C4-2B (cell line): ENCODE measurements at regions not wholly inside any gene's neighbourhood (a gene's known extent, or its start where the extent isn't known, plus 50 kb on each side); places are given as distances from the start of the nearest gene placed in this dataset.

ENCODE experiments used
- H3K27ac ChIP-seq: fragments of 450-650 bp; 2 replicates; pipeline ENCODE4 v1.5.1; 2017
- ZFX ChIP-seq: fragments of 450-650 bp; IDR thresholded peaks from 2 replicates; pipeline ENCODE4 v1.6.1; 2017
- TF ChIP-seq, protein P1 (sequence below): fragments of 450-650 bp; conservative IDR thresholded peaks from 2 replicates; pipeline ENCODE4 v1.5.1; 2017; ENCODE audit warnings: mild to moderate bottlenecking

GRCh38 chr12:90333939-90334338 is 621.0 kb downstream of the CCER1 start:
- no peak for TF ChIP-seq ZFX
- TF ChIP-seq, protein P1, sequence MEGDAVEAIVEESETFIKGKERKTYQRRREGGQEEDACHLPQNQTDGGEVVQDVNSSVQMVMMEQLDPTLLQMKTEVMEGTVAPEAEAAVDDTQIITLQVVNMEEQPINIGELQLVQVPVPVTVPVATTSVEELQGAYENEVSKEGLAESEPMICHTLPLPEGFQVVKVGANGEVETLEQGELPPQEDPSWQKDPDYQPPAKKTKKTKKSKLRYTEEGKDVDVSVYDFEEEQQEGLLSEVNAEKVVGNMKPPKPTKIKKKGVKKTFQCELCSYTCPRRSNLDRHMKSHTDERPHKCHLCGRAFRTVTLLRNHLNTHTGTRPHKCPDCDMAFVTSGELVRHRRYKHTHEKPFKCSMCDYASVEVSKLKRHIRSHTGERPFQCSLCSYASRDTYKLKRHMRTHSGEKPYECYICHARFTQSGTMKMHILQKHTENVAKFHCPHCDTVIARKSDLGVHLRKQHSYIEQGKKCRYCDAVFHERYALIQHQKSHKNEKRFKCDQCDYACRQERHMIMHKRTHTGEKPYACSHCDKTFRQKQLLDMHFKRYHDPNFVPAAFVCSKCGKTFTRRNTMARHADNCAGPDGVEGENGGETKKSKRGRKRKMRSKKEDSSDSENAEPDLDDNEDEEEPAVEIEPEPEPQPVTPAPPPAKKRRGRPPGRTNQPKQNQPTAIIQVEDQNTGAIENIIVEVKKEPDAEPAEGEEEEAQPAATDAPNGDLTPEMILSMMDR, result no peak
- H3K27ac ChIP-seq, result no peak overlapping the region

DNA sequence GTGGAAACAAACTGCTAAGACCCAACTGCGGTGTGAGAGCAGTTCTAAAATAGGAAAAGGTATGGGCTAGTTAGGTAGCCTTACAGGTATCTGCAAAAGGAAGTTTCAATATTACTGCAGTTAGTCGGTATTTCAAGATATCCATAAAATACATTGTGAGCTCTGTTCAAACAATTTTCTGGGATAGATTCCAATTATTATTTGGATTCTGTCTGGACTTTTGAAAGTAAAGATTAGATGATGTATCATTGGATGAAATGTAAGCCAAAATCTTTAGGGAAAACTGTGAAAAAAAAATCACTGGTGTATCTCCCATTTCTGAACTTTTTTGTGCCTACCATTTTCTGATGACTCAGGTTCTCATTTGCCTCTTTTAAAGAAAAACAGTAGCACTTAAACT is 621.6 kb downstream of the CCER1 start:
- H3K27ac ChIP-seq, result no peak overlapping the region
- TF ChIP-seq ZFX, result no peak
- TF ChIP-seq, protein P1, result no peak

DNA sequence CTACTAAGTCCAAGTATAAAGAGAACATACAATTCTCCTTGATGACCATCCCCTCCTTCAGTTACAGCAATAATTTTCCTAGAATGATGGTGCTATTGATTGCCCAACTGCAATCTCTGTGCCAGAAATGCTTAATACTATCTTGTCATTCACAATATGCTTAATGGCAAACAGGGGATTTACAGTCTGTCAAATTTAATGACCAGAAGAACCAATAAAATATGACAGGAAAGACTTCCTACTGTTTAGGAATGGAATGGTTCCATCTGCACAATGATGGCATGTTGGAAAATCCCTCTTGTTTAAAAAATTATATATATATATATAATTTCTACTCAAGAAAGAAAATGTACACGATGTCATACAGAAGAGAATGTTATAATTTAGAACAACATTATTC is 623.2 kb downstream of the CCER1 start:
- no peak overlapping the region for H3K27ac ChIP-seq
- TF ChIP-seq, protein P1, result no peak

DNA sequence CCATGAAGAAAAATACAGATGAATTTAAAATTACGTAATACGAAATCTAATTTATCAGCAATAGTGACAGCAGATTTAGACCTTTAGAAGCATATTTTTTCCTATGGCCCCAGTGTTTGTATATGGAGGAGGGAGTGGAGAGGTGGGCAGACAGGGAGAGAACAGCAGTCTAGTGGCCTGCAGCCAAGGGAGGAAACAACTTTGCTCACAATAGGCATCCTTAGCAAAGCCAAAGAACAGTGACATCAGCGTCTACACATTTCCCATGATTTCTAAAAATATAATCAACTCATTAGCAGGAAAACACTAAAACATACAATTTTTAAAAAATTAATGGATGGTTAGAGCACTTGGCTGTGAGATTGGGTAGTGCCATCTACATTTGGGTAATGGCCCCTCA is 622.6 kb upstream of the ATP2B1 start:
- no peak overlapping the region for H3K27ac ChIP-seq
- TF ChIP-seq, protein P1, result no peak
- no peak for TF ChIP-seq ZFX

- no peak overlapping the region for H3K27ac ChIP-seq
- no peak for TF ChIP-seq ZFX
- TF ChIP-seq, protein P1, result no peak
Measured at GRCh38 chr12:90327793-90328743, 619.4 kb upstream of the ATP2B1 start.

- H3K27ac ChIP-seq, result no peak overlapping the region
- TF ChIP-seq, protein P1, result no peak
- no peak for TF ChIP-seq ZFX
Measured at GRCh38 chr12:90323217-90323616, 614.6 kb upstream of the ATP2B1 start.

DNA sequence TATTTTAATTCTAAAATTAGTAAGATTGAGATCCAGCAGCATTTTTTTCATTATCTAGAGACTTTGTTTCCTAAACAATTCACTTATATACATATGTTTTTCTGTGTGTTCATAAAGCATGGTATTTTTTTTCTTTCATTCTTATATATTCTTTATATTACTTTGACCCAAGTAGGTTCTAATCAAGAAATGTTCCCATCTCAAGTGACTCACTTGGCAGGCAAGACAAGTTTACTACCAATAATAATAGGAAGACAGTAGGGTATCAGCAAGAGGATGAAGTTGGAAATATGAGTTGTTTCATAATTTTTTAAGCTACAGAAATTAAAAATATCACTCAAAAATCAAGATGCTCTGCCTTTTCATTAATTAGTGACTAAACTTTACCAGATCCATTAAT is 613.4 kb upstream of the ATP2B1 start:
- H3K27ac ChIP-seq, result no peak overlapping the region
- no peak for TF ChIP-seq ZFX
- TF ChIP-seq, protein P1, result no peak
